KMS-11 (cell line): ENCODE measurements at regions not wholly inside any gene's neighbourhood (a gene's known extent, or its start where the extent isn't known, plus 50 kb on each side); places are given as distances from the start of the nearest gene placed in this dataset.

Source experiments
- H2AFZ ChIP-seq: fragments of 200-600 bp; sonication (generic); 2 replicates; pipeline ENCODE4 v1.6.1; 2016; ENCODE audit warnings: antibody characterized with exemption, mixed run types, low read depth
- H3K27ac ChIP-seq: fragments of 200-600 bp; sonication (generic); 2 replicates; pipeline ENCODE4 v1.6.1; 2016; ENCODE audit warnings: mild to moderate bottlenecking, mixed run types
- H3K27me3 ChIP-seq: fragments of 200-600 bp; sonication (generic); 2 replicates; pipeline ENCODE4 v1.6.1; 2017; ENCODE audit warnings: mild to moderate bottlenecking, low read depth, mixed run types, moderate library complexity; ENCODE audit not compliant: insufficient read depth
- H3K36me3 ChIP-seq: fragments of 200-600 bp; sonication (generic); 2 replicates; pipeline ENCODE4 v1.6.1; 2017; ENCODE audit warnings: mild to moderate bottlenecking, mixed run types; ENCODE audit not compliant: insufficient read depth
- H3K4me1 ChIP-seq: fragments of 200-600 bp; sonication (generic); 2 replicates; pipeline ENCODE4 v1.6.1; 2016; ENCODE audit warnings: mild to moderate bottlenecking, low read depth, mixed run types; ENCODE audit not compliant: poor library complexity, severe bottlenecking
- H3K4me2 ChIP-seq: fragments of 200-600 bp; sonication (generic); 2 replicates; pipeline ENCODE4 v1.7.0; 2016; ENCODE audit warnings: mild to moderate bottlenecking, mixed run types
- H3K4me3 ChIP-seq: fragments of 200-600 bp; sonication (generic); IDR thresholded peaks from 2 replicates; pipeline ENCODE4 v1.6.1; 2017; ENCODE audit warnings: low read depth, low read length, mixed read lengths; ENCODE audit not compliant: insufficient read depth
- H3K79me2 ChIP-seq: fragments of 200-600 bp; sonication (generic); 2 replicates; pipeline ENCODE4 v1.6.1; 2016; ENCODE audit warnings: low read depth, mixed run types; ENCODE audit not compliant: insufficient read depth
- H3K9ac ChIP-seq: fragments of 200-600 bp; sonication (generic); 2 replicates; pipeline ENCODE4 v1.6.1; 2016; ENCODE audit warnings: mild to moderate bottlenecking, mixed run types
- H4K20me1 ChIP-seq: fragments of 200-600 bp; sonication (generic); 2 replicates; pipeline ENCODE4 v1.6.1; 2016; ENCODE audit warnings: mild to moderate bottlenecking, mixed run types; ENCODE audit not compliant: insufficient read depth
- CTCF ChIP-seq: fragments of 200-600 bp; sonication (generic); conservative IDR thresholded peaks from 2 replicates; pipeline ENCODE4 v1.6.1; 2017; ENCODE audit warnings: low read depth, mild to moderate bottlenecking, antibody characterized with exemption, low read length, moderate library complexity, mixed read lengths

GRCh38 chr5:74118071-74118470 is 492.1 kb downstream of the ARHGEF28 start:
- H3K4me1 ChIP-seq, result peaks cover 22% of the 10 kb centered on the region
- no peak overlapping the region for H3K27ac ChIP-seq
- TF ChIP-seq CTCF, result no peak
- no peak overlapping the region for H2AFZ ChIP-seq
- no peaks in the 10 kb centered on the region for H4K20me1 ChIP-seq
- no peak overlapping the region for H3K4me3 ChIP-seq
- no peaks in the 10 kb centered on the region for H3K27me3 ChIP-seq
- no peaks in the 10 kb centered on the region for H3K36me3 ChIP-seq
- H3K79me2 ChIP-seq, result no peaks in the 10 kb centered on the region
- H3K4me2 ChIP-seq, result no peak overlapping the region
- no peak overlapping the region for H3K9ac ChIP-seq

GRCh38 chr5:74116984-74117383 is 491.0 kb downstream of the ARHGEF28 start:
- no peak overlapping the region for H2AFZ ChIP-seq
- H3K27ac ChIP-seq, result no peak overlapping the region
- H3K4me3 ChIP-seq, result no peak overlapping the region
- H3K4me1 ChIP-seq, result peaks cover 33% of the 10 kb centered on the region
- no peak overlapping the region for H3K4me2 ChIP-seq
- no peak overlapping the region for H3K9ac ChIP-seq
- no peak for TF ChIP-seq CTCF
- H3K27me3 ChIP-seq, result no peaks in the 10 kb centered on the region
- no peaks in the 10 kb centered on the region for H3K79me2 ChIP-seq
- no peaks in the 10 kb centered on the region for H4K20me1 ChIP-seq
- H3K36me3 ChIP-seq, result no peaks in the 10 kb centered on the region

- Histone ChIP-seq H3K4me2 (no peak overlapping the region), H2AFZ (no peak overlapping the region), H3K9ac (no peak overlapping the region), H3K27ac (no peak overlapping the region), H3K4me1 (peaks cover 35% of the 10 kb centered on the region), H3K36me3 (no peaks in the 10 kb centered on the region), H4K20me1 (no peaks in the 10 kb centered on the region), H3K4me3 (no peak overlapping the region), H3K27me3 (no peaks in the 10 kb centered on the region), H3K79me2 (no peaks in the 10 kb centered on the region)
- TF ChIP-seq CTCF, result no peak
These were observed 490.3 kb downstream of the ARHGEF28 start for GRCh38 chr5:74116266-74116665.

GRCh38 chr5:74113927-74114326 is 487.9 kb downstream of the ARHGEF28 start:
- H3K27me3 ChIP-seq, result no peaks in the 10 kb centered on the region
- no peak overlapping the region for H3K4me3 ChIP-seq
- H3K4me2 ChIP-seq, result peak overlapping the region; percentile 42
- H3K27ac ChIP-seq, result peak overlapping the region; percentile 44
- H4K20me1 ChIP-seq, result no peaks in the 10 kb centered on the region
- H3K4me1 ChIP-seq, result peaks cover 35% of the 10 kb centered on the region
- H2AFZ ChIP-seq, result peak overlapping the region; percentile 21
- no peaks in the 10 kb centered on the region for H3K79me2 ChIP-seq
- H3K36me3 ChIP-seq, result no peaks in the 10 kb centered on the region
- no peak overlapping the region for H3K9ac ChIP-seq
- TF ChIP-seq CTCF, result no peak

GRCh38 chr5:74113196-74113540 is 487.2 kb downstream of the ARHGEF28 start:
- Histone ChIP-seq H2AFZ (0 out of 2 replicates have a peak overlapping the region, but pooled peaks have one; percentile 34), H3K9ac (no peak overlapping the region), H4K20me1 (no peaks in the 10 kb centered on the region), H3K4me3 (no peak overlapping the region), H3K27ac (peak overlapping the region; percentile 44), H3K4me2 (peak overlapping the region; percentile 42), H3K4me1 (peaks cover 35% of the 10 kb centered on the region), H3K27me3 (no peaks in the 10 kb centered on the region), H3K79me2 (no peaks in the 10 kb centered on the region), H3K36me3 (no peaks in the 10 kb centered on the region)
- TF ChIP-seq CTCF, result no peak
